WTC11 (cell line): ENCODE measurements at regions not wholly inside any gene's neighbourhood (a gene's known extent, or its start where the extent isn't known, plus 50 kb on each side); places are given as distances from the start of the nearest gene placed in this dataset.

Experiments used
- ATAC-seq: fragments of 200-7000 bp; cut with Tn5 transposase; 2 replicates; pipeline ENCODE4 v1.10.0; 2021; ENCODE audit warnings: mild to moderate bottlenecking, moderate library complexity
- CTCF ChIA-PET: fragments of 300-600 bp; sonication (Branson Sonifier 250); formaldehyde crosslinking; loops from one replicate; lab custom pipeline; 2021; ENCODE audit warnings: antibody characterized with exemption; lab: Charles Lee
- POLR2A ChIA-PET: fragments of 350-600 bp; sonication (Branson Sonifier 250); formaldehyde crosslinking; loops from one replicate; lab custom pipeline; 2021; ENCODE audit warnings: antibody characterized with exemption; lab: Charles Lee
- DNase-seq: peaks from one replicate; pipeline ENCODE4 v3.0.0; 2021; ENCODE audit warnings: low spot score
- H3K27ac Mint-ChIP-seq: 2 replicates; pipeline ENCODE4 v1.8.0; 2021; ENCODE audit warnings: mixed read lengths
- H3K27me3 Mint-ChIP-seq: 2 replicates; pipeline ENCODE4 v1.8.0; 2021; ENCODE audit warnings: low read depth, mild to moderate bottlenecking, moderate library complexity, mixed read lengths
- H3K36me3 Mint-ChIP-seq: 2 replicates; pipeline ENCODE4 v1.8.0; 2021; ENCODE audit warnings: mixed read lengths
- H3K4me1 Mint-ChIP-seq: 2 replicates; pipeline ENCODE4 v1.8.0; 2022; ENCODE audit warnings: mixed read lengths
- H3K4me3 Mint-ChIP-seq: 2 replicates; pipeline ENCODE4 v1.8.0; 2021; ENCODE audit warnings: mild to moderate bottlenecking, moderate library complexity, mixed read lengths
- H3K9me3 Mint-ChIP-seq: 2 replicates; pipeline ENCODE4 v1.8.0; 2021; ENCODE audit warnings: mixed read lengths
- CREM ChIP-seq: sonication (generic); formaldehyde crosslinking; IDR thresholded peaks from 2 replicates; pipeline ENCODE4 v1.8.1; 2022; ENCODE audit warnings: mild to moderate bottlenecking, missing genetic modification reagents, moderate library complexity
- EMX1 ChIP-seq: fragments of 250-450 bp; sonication (Bioruptor Pico); IDR thresholded peaks from 2 replicates; pipeline ENCODE4 v1.8.0; 2021; ENCODE audit warnings: mild to moderate bottlenecking
- FOXP4 ChIP-seq: sonication (generic); formaldehyde crosslinking; IDR thresholded peaks from 2 replicates; pipeline ENCODE4 v1.8.0; 2022; ENCODE audit warnings: mild to moderate bottlenecking, missing genetic modification reagents
- GTF2I ChIP-seq: fragments of 250-450 bp; sonication (Bioruptor Pico); conservative IDR thresholded peaks from 2 replicates; pipeline ENCODE4 v1.4.0; 2021; ENCODE audit warnings: mild to moderate bottlenecking
- HMGA2 ChIP-seq: fragments of 250-450 bp; sonication (Bioruptor Pico); IDR thresholded peaks from 2 replicates; pipeline ENCODE4 v1.4.0; 2021; ENCODE audit warnings: mild to moderate bottlenecking, moderate library complexity
- MXD4 ChIP-seq: fragments of 250-450 bp; sonication (Bioruptor Pico); IDR thresholded peaks from 2 replicates; pipeline ENCODE4 v1.8.0; 2021; ENCODE audit warnings: mild to moderate bottlenecking, moderate library complexity, borderline replicate concordance
- NR3C1 ChIP-seq: sonication (generic); formaldehyde crosslinking; conservative IDR thresholded peaks from 2 replicates; pipeline ENCODE4 v1.8.1; 2023; ENCODE audit warnings: low read depth, mild to moderate bottlenecking, missing genetic modification reagents
- SMAD4 ChIP-seq: sonication (generic); formaldehyde crosslinking; IDR thresholded peaks from 2 replicates; pipeline ENCODE4 v1.8.0; 2022; ENCODE audit warnings: mild to moderate bottlenecking, missing genetic modification reagents
- SOX15 ChIP-seq: fragments of 250-450 bp; sonication (Bioruptor Pico); IDR thresholded peaks from 2 replicates; pipeline ENCODE4 v1.9.0; 2021; ENCODE audit warnings: mild to moderate bottlenecking
- TEAD4 ChIP-seq: sonication (generic); formaldehyde crosslinking; IDR thresholded peaks from 2 replicates; pipeline ENCODE4 v1.8.0; 2022; ENCODE audit warnings: mild to moderate bottlenecking, missing genetic modification reagents
- ZBTB21 ChIP-seq: sonication (generic); formaldehyde crosslinking; IDR thresholded peaks from 2 replicates; pipeline ENCODE4 v1.8.1; 2023; ENCODE audit warnings: mild to moderate bottlenecking, missing genetic modification reagents, borderline replicate concordance
- ZNF671 ChIP-seq: fragments of 250-450 bp; sonication (Bioruptor Pico); IDR thresholded peaks from 2 replicates; pipeline ENCODE4 v1.8.0; 2021; ENCODE audit warnings: mild to moderate bottlenecking
- TF ChIP-seq, protein P1 (sequence below): fragments of 250-450 bp; sonication (Bioruptor Pico); IDR thresholded peaks from 2 replicates; pipeline ENCODE4 v1.9.0; 2021; ENCODE audit warnings: mild to moderate bottlenecking, borderline replicate concordance
- TF ChIP-seq, protein P2 (sequence below): sonication (generic); formaldehyde crosslinking; IDR thresholded peaks from 2 replicates; pipeline ENCODE4 v1.8.0; 2023; ENCODE audit warnings: mild to moderate bottlenecking, missing genetic modification reagents
- TF ChIP-seq, protein P3 (sequence below): sonication (generic); formaldehyde crosslinking; IDR thresholded peaks from 2 replicates; pipeline ENCODE4 v1.8.0; 2023; ENCODE audit warnings: missing genetic modification reagents, mild to moderate bottlenecking, borderline replicate concordance
- TF ChIP-seq, protein P4 (sequence below): fragments of 250-450 bp; sonication (Bioruptor Pico); IDR thresholded peaks from 2 replicates; pipeline ENCODE4 v1.8.0; 2021; ENCODE audit warnings: mild to moderate bottlenecking
- TF ChIP-seq, protein P5 (sequence below): sonication (generic); formaldehyde crosslinking; IDR thresholded peaks from 2 replicates; pipeline ENCODE4 v1.8.0; 2022; ENCODE audit warnings: mild to moderate bottlenecking, missing genetic modification reagents
- TF ChIP-seq, protein P6 (sequence below): sonication (generic); formaldehyde crosslinking; IDR thresholded peaks from 2 replicates; pipeline ENCODE4 v1.8.1; 2022; ENCODE audit warnings: low read depth, missing genetic modification reagents, borderline replicate concordance

DNA sequence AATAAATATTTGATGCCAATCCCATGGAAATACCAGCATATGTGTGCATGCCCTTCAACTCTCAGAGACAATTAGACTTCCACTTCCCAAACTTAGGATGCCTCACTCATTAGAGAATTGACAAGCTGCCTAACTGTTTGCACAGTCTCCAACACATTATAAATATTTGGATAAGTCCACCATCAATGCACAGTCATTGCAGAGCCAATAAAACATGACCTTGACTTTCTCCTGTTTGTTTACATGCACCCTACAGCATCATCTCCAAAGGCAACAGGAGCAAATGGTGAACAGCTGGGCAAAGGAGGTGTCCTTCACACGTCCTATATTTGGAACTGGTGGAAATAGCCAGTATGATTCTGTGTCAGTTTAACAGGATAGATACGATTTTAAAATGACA, 804.4 kb upstream of the RBFOX1 start:
- no peak for DNase-seq
- H3K27me3 Mint-ChIP-seq = peaks cover 11% of the 10 kb centered on the region
- CTCF ChIA-PET = no interaction called here
- TF ChIP-seq, protein P1, sequence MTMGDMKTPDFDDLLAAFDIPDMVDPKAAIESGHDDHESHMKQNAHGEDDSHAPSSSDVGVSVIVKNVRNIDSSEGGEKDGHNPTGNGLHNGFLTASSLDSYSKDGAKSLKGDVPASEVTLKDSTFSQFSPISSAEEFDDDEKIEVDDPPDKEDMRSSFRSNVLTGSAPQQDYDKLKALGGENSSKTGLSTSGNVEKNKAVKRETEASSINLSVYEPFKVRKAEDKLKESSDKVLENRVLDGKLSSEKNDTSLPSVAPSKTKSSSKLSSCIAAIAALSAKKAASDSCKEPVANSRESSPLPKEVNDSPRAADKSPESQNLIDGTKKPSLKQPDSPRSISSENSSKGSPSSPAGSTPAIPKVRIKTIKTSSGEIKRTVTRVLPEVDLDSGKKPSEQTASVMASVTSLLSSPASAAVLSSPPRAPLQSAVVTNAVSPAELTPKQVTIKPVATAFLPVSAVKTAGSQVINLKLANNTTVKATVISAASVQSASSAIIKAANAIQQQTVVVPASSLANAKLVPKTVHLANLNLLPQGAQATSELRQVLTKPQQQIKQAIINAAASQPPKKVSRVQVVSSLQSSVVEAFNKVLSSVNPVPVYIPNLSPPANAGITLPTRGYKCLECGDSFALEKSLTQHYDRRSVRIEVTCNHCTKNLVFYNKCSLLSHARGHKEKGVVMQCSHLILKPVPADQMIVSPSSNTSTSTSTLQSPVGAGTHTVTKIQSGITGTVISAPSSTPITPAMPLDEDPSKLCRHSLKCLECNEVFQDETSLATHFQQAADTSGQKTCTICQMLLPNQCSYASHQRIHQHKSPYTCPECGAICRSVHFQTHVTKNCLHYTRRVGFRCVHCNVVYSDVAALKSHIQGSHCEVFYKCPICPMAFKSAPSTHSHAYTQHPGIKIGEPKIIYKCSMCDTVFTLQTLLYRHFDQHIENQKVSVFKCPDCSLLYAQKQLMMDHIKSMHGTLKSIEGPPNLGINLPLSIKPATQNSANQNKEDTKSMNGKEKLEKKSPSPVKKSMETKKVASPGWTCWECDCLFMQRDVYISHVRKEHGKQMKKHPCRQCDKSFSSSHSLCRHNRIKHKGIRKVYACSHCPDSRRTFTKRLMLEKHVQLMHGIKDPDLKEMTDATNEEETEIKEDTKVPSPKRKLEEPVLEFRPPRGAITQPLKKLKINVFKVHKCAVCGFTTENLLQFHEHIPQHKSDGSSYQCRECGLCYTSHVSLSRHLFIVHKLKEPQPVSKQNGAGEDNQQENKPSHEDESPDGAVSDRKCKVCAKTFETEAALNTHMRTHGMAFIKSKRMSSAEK (CRISPR knock-in tag) = no peak
- TF ChIP-seq, protein P2, sequence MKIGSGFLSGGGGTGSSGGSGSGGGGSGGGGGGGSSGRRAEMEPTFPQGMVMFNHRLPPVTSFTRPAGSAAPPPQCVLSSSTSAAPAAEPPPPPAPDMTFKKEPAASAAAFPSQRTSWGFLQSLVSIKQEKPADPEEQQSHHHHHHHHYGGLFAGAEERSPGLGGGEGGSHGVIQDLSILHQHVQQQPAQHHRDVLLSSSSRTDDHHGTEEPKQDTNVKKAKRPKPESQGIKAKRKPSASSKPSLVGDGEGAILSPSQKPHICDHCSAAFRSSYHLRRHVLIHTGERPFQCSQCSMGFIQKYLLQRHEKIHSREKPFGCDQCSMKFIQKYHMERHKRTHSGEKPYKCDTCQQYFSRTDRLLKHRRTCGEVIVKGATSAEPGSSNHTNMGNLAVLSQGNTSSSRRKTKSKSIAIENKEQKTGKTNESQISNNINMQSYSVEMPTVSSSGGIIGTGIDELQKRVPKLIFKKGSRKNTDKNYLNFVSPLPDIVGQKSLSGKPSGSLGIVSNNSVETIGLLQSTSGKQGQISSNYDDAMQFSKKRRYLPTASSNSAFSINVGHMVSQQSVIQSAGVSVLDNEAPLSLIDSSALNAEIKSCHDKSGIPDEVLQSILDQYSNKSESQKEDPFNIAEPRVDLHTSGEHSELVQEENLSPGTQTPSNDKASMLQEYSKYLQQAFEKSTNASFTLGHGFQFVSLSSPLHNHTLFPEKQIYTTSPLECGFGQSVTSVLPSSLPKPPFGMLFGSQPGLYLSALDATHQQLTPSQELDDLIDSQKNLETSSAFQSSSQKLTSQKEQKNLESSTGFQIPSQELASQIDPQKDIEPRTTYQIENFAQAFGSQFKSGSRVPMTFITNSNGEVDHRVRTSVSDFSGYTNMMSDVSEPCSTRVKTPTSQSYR (CRISPR knock-in tag) = no peak
- TF ChIP-seq, protein P3, sequence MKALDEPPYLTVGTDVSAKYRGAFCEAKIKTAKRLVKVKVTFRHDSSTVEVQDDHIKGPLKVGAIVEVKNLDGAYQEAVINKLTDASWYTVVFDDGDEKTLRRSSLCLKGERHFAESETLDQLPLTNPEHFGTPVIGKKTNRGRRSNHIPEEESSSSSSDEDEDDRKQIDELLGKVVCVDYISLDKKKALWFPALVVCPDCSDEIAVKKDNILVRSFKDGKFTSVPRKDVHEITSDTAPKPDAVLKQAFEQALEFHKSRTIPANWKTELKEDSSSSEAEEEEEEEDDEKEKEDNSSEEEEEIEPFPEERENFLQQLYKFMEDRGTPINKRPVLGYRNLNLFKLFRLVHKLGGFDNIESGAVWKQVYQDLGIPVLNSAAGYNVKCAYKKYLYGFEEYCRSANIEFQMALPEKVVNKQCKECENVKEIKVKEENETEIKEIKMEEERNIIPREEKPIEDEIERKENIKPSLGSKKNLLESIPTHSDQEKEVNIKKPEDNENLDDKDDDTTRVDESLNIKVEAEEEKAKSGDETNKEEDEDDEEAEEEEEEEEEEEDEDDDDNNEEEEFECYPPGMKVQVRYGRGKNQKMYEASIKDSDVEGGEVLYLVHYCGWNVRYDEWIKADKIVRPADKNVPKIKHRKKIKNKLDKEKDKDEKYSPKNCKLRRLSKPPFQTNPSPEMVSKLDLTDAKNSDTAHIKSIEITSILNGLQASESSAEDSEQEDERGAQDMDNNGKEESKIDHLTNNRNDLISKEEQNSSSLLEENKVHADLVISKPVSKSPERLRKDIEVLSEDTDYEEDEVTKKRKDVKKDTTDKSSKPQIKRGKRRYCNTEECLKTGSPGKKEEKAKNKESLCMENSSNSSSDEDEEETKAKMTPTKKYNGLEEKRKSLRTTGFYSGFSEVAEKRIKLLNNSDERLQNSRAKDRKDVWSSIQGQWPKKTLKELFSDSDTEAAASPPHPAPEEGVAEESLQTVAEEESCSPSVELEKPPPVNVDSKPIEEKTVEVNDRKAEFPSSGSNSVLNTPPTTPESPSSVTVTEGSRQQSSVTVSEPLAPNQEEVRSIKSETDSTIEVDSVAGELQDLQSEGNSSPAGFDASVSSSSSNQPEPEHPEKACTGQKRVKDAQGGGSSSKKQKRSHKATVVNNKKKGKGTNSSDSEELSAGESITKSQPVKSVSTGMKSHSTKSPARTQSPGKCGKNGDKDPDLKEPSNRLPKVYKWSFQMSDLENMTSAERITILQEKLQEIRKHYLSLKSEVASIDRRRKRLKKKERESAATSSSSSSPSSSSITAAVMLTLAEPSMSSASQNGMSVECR = no peak
- no peak for TF ChIP-seq GTF2I (CRISPR knock-in tag)
- TF ChIP-seq, protein P4, sequence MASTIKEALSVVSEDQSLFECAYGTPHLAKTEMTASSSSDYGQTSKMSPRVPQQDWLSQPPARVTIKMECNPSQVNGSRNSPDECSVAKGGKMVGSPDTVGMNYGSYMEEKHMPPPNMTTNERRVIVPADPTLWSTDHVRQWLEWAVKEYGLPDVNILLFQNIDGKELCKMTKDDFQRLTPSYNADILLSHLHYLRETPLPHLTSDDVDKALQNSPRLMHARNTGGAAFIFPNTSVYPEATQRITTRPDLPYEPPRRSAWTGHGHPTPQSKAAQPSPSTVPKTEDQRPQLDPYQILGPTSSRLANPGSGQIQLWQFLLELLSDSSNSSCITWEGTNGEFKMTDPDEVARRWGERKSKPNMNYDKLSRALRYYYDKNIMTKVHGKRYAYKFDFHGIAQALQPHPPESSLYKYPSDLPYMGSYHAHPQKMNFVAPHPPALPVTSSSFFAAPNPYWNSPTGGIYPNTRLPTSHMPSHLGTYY (CRISPR knock-in tag) = no peak
- no peak for TF ChIP-seq ZNF671 (CRISPR knock-in tag)
- TF ChIP-seq ZBTB21 (CRISPR knock-in tag) = no peak
- no peak for TF ChIP-seq NR3C1
- no peak for TF ChIP-seq SMAD4 (CRISPR knock-in tag)
- no peak for TF ChIP-seq FOXP4 (CRISPR knock-in tag)
- no peak for TF ChIP-seq SOX15 (CRISPR knock-in tag)
- no peak for TF ChIP-seq EMX1
- TF ChIP-seq, protein P5, sequence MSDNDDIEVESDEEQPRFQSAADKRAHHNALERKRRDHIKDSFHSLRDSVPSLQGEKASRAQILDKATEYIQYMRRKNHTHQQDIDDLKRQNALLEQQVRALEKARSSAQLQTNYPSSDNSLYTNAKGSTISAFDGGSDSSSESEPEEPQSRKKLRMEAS = no peak
- TF ChIP-seq MXD4 (CRISPR knock-in tag) = no peak
- TF ChIP-seq, protein P6, sequence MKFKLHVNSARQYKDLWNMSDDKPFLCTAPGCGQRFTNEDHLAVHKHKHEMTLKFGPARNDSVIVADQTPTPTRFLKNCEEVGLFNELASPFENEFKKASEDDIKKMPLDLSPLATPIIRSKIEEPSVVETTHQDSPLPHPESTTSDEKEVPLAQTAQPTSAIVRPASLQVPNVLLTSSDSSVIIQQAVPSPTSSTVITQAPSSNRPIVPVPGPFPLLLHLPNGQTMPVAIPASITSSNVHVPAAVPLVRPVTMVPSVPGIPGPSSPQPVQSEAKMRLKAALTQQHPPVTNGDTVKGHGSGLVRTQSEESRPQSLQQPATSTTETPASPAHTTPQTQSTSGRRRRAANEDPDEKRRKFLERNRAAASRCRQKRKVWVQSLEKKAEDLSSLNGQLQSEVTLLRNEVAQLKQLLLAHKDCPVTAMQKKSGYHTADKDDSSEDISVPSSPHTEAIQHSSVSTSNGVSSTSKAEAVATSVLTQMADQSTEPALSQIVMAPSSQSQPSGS (CRISPR knock-in tag) = no peak
- no peak for TF ChIP-seq HMGA2 (CRISPR knock-in tag)
- TF ChIP-seq TEAD4 = no peak
- TF ChIP-seq CREM (CRISPR knock-in tag) = no peak
- TF ChIP-seq, all 79 proteins: peak for 0
- no peaks in the 10 kb centered on the region for H3K4me1 Mint-ChIP-seq
- no peak overlapping the region for H3K4me3 Mint-ChIP-seq
- peaks cover 88% of the 10 kb centered on the region for H3K9me3 Mint-ChIP-seq
- peaks cover 77% of the 10 kb centered on the region for H3K36me3 Mint-ChIP-seq
- H3K27ac Mint-ChIP-seq = no peak overlapping the region
- ATAC-seq = no peak
- POLR2A ChIA-PET = no interaction called here
